HL-60 (cell line): ENCODE measurements at regions not wholly inside any gene's neighbourhood (a gene's known extent, or its start where the extent isn't known, plus 50 kb on each side); places are given as distances from the start of the nearest gene placed in this dataset.

Source experiments
- DNase-seq, 2 experiments: peaks; one replicate each; pipeline ENCODE4 v3.0.0-alpha.2; 2010 to 2020; ENCODE audit warnings: low read depth in 1 of 2, low spot score in 1 of 2
- H3K27ac ChIP-seq: fragments of 250-450 bp; sonication (Bioruptor Pico); replicated peaks from 2 replicates; pipeline ENCODE4 v1.5.1; 2020; ENCODE audit warnings: mild to moderate bottlenecking, moderate library complexity
- H3K27me3 ChIP-seq: fragments of 250-450 bp; sonication (Bioruptor Pico); 2 replicates; pipeline ENCODE4 v1.5.1; 2021; ENCODE audit warnings: mild to moderate bottlenecking, moderate library complexity; ENCODE audit not compliant: insufficient read depth, poor library complexity, severe bottlenecking
- H3K4me3 ChIP-seq: replicated peaks from 2 replicates; pipeline ENCODE4 v1.5.1; 2011; ENCODE audit warnings: mild to moderate bottlenecking, control low read depth, low read length; ENCODE audit not compliant: insufficient read depth
- GABPA ChIP-seq: IDR thresholded peaks from 2 replicates; pipeline ENCODE4 v1.6.1; 2012; ENCODE audit warnings: low read depth
- POLR2AphosphoS5 ChIP-seq: IDR thresholded peaks from 2 replicates; pipeline ENCODE4 v1.6.1; 2012; ENCODE audit warnings: low read depth
- SPI1 ChIP-seq: IDR thresholded peaks from 2 replicates; pipeline ENCODE4 v1.6.1; 2012; ENCODE audit warnings: low read depth, mild to moderate bottlenecking, borderline replicate concordance
- TF ChIP-seq, protein P1 (sequence below): IDR thresholded peaks from one replicate; pipeline ENCODE4 v1.5.1; 2011; ENCODE audit warnings: low read length, control low read depth, inconsistent platforms; ENCODE audit not compliant: insufficient read depth
- TF ChIP-seq, protein P2 (sequence below): IDR thresholded peaks from 2 replicates; pipeline ENCODE4 v1.6.1; 2012; ENCODE audit warnings: low read depth; ENCODE audit not compliant: insufficient replicate concordance

DNA sequence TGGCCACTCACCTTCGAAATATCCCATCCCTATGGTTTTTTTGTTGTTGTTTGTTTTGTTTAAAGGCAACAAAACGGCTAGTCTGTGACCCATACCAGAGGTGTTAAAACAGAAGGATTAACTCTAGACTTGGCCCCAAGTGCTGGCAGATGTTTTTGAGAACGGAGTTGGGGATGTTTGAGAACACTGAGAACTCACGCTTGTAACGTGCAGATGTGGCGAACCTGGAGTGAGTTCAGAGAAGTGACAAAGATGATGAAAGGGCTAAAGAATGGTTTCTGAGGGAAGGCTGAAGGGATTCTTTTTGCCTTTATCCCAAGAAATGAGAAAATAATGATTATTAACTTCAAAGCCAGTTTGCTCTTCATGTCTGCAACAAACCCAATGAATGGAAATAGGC is 286.5 kb downstream of the ZNF608 start:
- no peak overlapping the region for H3K27ac ChIP-seq
- H3K27me3 ChIP-seq: no peaks in the 10 kb centered on the region
- TF ChIP-seq POLR2AphosphoS5 (no peak), SPI1 (no peak)
- no peak overlapping the region for H3K4me3 ChIP-seq
- no peak for DNase-seq

DNA sequence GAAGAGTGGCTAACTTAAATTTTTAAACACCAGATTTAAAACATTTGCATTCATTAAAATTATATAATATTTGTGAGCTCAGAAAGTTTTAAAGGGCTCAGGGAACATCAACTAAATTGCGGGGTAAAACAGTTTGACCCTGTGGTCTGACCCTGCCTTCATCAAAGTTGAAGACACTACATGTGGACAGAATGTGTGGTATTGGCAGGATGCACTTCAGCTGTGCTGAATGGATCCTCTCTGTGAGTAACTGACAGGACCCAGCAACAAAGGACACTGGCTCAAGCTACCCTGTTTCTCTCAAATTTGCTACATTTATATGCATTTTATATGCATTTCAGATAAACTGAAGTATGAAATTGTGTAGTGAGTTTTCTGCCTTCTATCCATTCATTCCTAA is 288.5 kb downstream of the ZNF608 start:
- no peak for TF ChIP-seq GABPA
- no peak for TF ChIP-seq POLR2AphosphoS5
- TF ChIP-seq, protein P1, sequence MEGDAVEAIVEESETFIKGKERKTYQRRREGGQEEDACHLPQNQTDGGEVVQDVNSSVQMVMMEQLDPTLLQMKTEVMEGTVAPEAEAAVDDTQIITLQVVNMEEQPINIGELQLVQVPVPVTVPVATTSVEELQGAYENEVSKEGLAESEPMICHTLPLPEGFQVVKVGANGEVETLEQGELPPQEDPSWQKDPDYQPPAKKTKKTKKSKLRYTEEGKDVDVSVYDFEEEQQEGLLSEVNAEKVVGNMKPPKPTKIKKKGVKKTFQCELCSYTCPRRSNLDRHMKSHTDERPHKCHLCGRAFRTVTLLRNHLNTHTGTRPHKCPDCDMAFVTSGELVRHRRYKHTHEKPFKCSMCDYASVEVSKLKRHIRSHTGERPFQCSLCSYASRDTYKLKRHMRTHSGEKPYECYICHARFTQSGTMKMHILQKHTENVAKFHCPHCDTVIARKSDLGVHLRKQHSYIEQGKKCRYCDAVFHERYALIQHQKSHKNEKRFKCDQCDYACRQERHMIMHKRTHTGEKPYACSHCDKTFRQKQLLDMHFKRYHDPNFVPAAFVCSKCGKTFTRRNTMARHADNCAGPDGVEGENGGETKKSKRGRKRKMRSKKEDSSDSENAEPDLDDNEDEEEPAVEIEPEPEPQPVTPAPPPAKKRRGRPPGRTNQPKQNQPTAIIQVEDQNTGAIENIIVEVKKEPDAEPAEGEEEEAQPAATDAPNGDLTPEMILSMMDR: no peak
- TF ChIP-seq SPI1: no peak
- TF ChIP-seq, protein P2, sequence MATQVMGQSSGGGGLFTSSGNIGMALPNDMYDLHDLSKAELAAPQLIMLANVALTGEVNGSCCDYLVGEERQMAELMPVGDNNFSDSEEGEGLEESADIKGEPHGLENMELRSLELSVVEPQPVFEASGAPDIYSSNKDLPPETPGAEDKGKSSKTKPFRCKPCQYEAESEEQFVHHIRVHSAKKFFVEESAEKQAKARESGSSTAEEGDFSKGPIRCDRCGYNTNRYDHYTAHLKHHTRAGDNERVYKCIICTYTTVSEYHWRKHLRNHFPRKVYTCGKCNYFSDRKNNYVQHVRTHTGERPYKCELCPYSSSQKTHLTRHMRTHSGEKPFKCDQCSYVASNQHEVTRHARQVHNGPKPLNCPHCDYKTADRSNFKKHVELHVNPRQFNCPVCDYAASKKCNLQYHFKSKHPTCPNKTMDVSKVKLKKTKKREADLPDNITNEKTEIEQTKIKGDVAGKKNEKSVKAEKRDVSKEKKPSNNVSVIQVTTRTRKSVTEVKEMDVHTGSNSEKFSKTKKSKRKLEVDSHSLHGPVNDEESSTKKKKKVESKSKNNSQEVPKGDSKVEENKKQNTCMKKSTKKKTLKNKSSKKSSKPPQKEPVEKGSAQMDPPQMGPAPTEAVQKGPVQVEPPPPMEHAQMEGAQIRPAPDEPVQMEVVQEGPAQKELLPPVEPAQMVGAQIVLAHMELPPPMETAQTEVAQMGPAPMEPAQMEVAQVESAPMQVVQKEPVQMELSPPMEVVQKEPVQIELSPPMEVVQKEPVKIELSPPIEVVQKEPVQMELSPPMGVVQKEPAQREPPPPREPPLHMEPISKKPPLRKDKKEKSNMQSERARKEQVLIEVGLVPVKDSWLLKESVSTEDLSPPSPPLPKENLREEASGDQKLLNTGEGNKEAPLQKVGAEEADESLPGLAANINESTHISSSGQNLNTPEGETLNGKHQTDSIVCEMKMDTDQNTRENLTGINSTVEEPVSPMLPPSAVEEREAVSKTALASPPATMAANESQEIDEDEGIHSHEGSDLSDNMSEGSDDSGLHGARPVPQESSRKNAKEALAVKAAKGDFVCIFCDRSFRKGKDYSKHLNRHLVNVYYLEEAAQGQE: no peak
- no peak for DNase-seq
- no peak overlapping the region for H3K4me3 ChIP-seq

DNA sequence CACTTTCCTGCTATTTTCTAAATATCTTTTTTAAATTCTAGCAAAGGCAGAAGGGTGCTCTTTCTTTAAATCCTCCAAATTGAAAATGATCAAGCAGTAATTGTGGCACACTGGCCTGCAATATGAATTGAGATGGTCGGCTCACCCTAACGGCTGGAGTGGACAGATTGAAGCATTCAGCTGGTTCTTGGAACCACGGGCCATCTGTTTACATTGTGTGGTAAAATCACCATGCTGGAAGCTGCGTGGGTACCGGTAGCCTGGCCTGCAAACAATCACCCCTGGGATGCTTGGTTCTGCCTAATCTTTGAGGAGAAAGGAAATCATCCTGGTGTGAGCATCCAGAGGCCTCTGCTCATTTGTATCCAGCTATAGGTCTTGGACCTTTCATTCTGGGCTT is 289.3 kb downstream of the ZNF608 start:
- no peak overlapping the region for H3K27ac ChIP-seq
- H3K4me3 ChIP-seq: no peak overlapping the region
- no peak for DNase-seq
- no peaks in the 10 kb centered on the region for H3K27me3 ChIP-seq
- TF ChIP-seq GABPA (no peak), POLR2AphosphoS5 (no peak), SPI1 (no peak)
- TF ChIP-seq, protein P2: no peak
- TF ChIP-seq, protein P1: no peak

More for the DNA sequence above, 288.5 kb downstream of the ZNF608 start:
- no peaks in the 10 kb centered on the region for H3K27me3 ChIP-seq
- no peak overlapping the region for H3K27ac ChIP-seq

DNA sequence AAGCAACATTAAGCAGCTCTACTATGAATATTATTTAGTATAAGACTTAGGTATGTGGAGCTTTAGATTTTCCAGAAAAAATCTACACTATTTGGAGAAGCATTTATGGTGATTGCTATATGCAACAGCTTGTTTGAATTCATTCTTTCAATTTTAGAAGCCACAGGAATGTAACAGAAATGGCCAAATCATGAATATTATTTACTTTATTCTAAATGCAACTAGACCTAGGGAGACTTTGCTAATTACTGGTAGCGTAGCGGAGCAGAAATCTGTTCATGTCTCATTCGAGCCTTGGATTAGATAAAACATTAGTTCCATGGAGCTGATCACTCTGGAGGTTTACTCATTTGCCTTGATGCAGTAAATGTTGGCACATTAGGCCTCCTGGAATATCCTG is 290.2 kb downstream of the ZNF608 start:
- no peak for DNase-seq
- H3K27me3 ChIP-seq: no peaks in the 10 kb centered on the region
- no peak overlapping the region for H3K4me3 ChIP-seq
- no peak overlapping the region for H3K27ac ChIP-seq
- TF ChIP-seq, protein P2: no peak
- TF ChIP-seq, protein P1: no peak
- TF ChIP-seq POLR2AphosphoS5 (no peak), SPI1 (no peak), GABPA (no peak)
